T-cell (primary cell): ENCODE measurements at regions not wholly inside any gene's neighbourhood (a gene's known extent, or its start where the extent isn't known, plus 50 kb on each side); places are given as distances from the start of the nearest gene placed in this dataset.

Source experiments
- ATAC-seq, 4 experiments: fragments of 200-7000 bp in 3 of 4; fragments of 150-1000 bp in 1 of 4; cut with Tn5 transposase; replicated peaks in 1 of 4; 1 replicate in 3 of 4; 2 replicates in 1 of 4; pipeline ENCODE4 v1.10.0; 2021; ENCODE audit warnings: moderate library complexity in 3 of 4, mild to moderate bottlenecking in 2 of 4, moderate number of reproducible peaks in 1 of 4
- CTCF ChIA-PET, 2 donors: fragments of 300-600 bp; sonication (Branson Sonifier 250); formaldehyde crosslinking; loops; one replicate each; lab custom pipeline; 2022; ENCODE audit warnings: antibody characterized with exemption in 2 of 2; lab: Charles Lee
- POLR2A ChIA-PET, 2 donors: fragments of 300-600 bp; sonication (Branson Sonifier 250); formaldehyde crosslinking; loops; one replicate each; lab custom pipeline; 2022; ENCODE audit warnings: antibody characterized with exemption in 2 of 2; lab: Charles Lee
- DNase-seq, 35 experiments: peaks; one replicate each; pipeline versions ENCODE4 v3.0.0 to v3.0.0-alpha.2; 2013 to 2023
- H3K27ac ChIP-seq: one replicate; pipeline ENCODE4 v1.5.1; 2013; ENCODE audit warnings: low read length
- H3K27me3 ChIP-seq, 2 experiments: replicated peaks in 1 of 2; 1 replicate in 1 of 2; 2 replicates in 1 of 2; pipeline versions ENCODE4 v1.6.1 to v1.7.0; 2013; ENCODE audit warnings: low read length in 1 of 2, mixed read lengths in 1 of 2; ENCODE audit not compliant: control insufficient read depth in 2 of 2, insufficient read depth in 2 of 2; ENCODE audit errors: extremely low read depth in 1 of 2
- H3K36me3 ChIP-seq, 2 donors: 1 replicate in 1 of 2; 2 replicates in 1 of 2; pipeline versions ENCODE4 v1.6.1 to v1.7.0; 2013; ENCODE audit warnings: low read length in 1 of 2; ENCODE audit not compliant: control insufficient read depth in 2 of 2, insufficient read depth in 1 of 2; ENCODE audit errors: extremely low read depth in 1 of 2
- H3K4me1 ChIP-seq, 2 experiments: 1 replicate in 1 of 2; 2 replicates in 1 of 2; pipeline versions ENCODE4 v1.6.1 to v1.7.0; 2013; ENCODE audit warnings: low read length in 2 of 2, mixed read lengths in 1 of 2; ENCODE audit not compliant: insufficient read depth in 2 of 2, control insufficient read depth in 1 of 2; ENCODE audit errors: extremely low read depth in 1 of 2
- H3K4me3 ChIP-seq, 2 donors: 1 replicate in 1 of 2; 2 replicates in 1 of 2; pipeline versions ENCODE4 v1.5.1 to v1.7.0; 2013; ENCODE audit warnings: mild to moderate bottlenecking in 2 of 2, low read length in 1 of 2, moderate library complexity in 1 of 2; ENCODE audit not compliant: control insufficient read depth in 1 of 2; ENCODE audit errors: extremely low read depth in 1 of 2
- H3K9me3 ChIP-seq: 2 replicates; pipeline ENCODE4 v1.7.0; 2013
- H3K27ac Mint-ChIP-seq, 2 donors: one replicate each; pipeline ENCODE4 v1.8.0; 2020 to 2021; ENCODE audit warnings: mild to moderate bottlenecking in 2 of 2, mixed read lengths in 2 of 2
- H3K27me3 Mint-ChIP-seq, 2 donors: one replicate each; pipeline ENCODE4 v1.8.0; 2021 to 2022; ENCODE audit warnings: mixed read lengths in 2 of 2
- H3K36me3 Mint-ChIP-seq: one replicate; pipeline ENCODE4 v1.8.0; 2021; ENCODE audit warnings: mixed read lengths
- H3K4me1 Mint-ChIP-seq, 3 donors: one replicate each; pipeline ENCODE4 v1.8.0; 2020 to 2022; ENCODE audit warnings: mixed read lengths in 3 of 3, mild to moderate bottlenecking in 1 of 3
- H3K4me3 Mint-ChIP-seq, 3 donors: one replicate each; pipeline ENCODE4 v1.8.0; 2020 to 2022; ENCODE audit warnings: mild to moderate bottlenecking in 3 of 3, mixed read lengths in 3 of 3, moderate library complexity in 3 of 3
- H3K9me3 Mint-ChIP-seq, 3 donors: one replicate each; pipeline ENCODE4 v1.8.0; 2020 to 2022; ENCODE audit warnings: mixed read lengths in 3 of 3
- WGBS: methylation state at CpG from one replicate; pipeline ENCODE4 v1.1.5; 2013; ENCODE audit warnings: missing lambda C conversion rate; ENCODE audit not compliant: insufficient coverage; 5-methylcytosine and 5-hydroxymethylcytosine counted together

- Histone ChIP-seq H3K27ac (no peak overlapping the region), H3K36me3 (no peaks in the 10 kb centered on the region), H3K27me3 (no peaks in the 10 kb centered on the region), H3K4me1 (no peaks in the 10 kb centered on the region), H3K9me3 (no peaks in the 10 kb centered on the region), H3K4me3 (no peak overlapping the region)
- POLR2A ChIA-PET = no interaction called here
- no CpG with 5 or more reads among the region's 4 CpGs for WGBS
- H3K4me1 Mint-ChIP-seq = no peaks in the 10 kb centered on the region
- no peaks in the 10 kb centered on the region for H3K36me3 Mint-ChIP-seq
- DNase-seq = no peak
- H3K4me3 Mint-ChIP-seq = no peak overlapping the region
- no peak for ATAC-seq
- peaks cover 6 to 11% of the 10 kb centered on the region in 2 donors for H3K27me3 Mint-ChIP-seq
- CTCF ChIA-PET = no interaction called here
- no peaks in the 10 kb centered on the region for H3K9me3 Mint-ChIP-seq
- no peak overlapping the region for H3K27ac Mint-ChIP-seq
Observed at GRCh38 chr18:24602201-24602600, 141.8 kb downstream of the HRH4 start.

- Histone ChIP-seq H3K4me1 (no peaks in the 10 kb centered on the region), H3K27ac (no peak overlapping the region), H3K27me3 (no peaks in the 10 kb centered on the region), H3K4me3 (no peak overlapping the region), H3K36me3 (no peaks in the 10 kb centered on the region), H3K9me3 (no peaks in the 10 kb centered on the region)
- peaks cover 6 to 7% of the 10 kb centered on the region in 2 donors for H3K27me3 Mint-ChIP-seq
- POLR2A ChIA-PET = no interaction called here
- DNase-seq (no peak), ATAC-seq (no peak)
- 100% methylated on average over 1 of the region's 3 CpGs for WGBS
- H3K27ac Mint-ChIP-seq = no peak overlapping the region
- no peaks in the 10 kb centered on the region for H3K36me3 Mint-ChIP-seq
- no peaks in the 10 kb centered on the region for H3K4me1 Mint-ChIP-seq
- CTCF ChIA-PET = no interaction called here
- no peak overlapping the region for H3K4me3 Mint-ChIP-seq
- H3K9me3 Mint-ChIP-seq = no peaks in the 10 kb centered on the region
Observed at GRCh38 chr18:24603151-24603550, 142.7 kb downstream of the HRH4 start.

GRCh38 chr18:24605444-24605843 lies 145.0 kb downstream of the HRH4 start:
- CTCF ChIA-PET = interaction anchor here (1.2 kb wide), 2 partner anchors 120 to 121 kb away, joined by 3 read pairs; no protein-coding TSS in a partner anchor
- H3K27ac Mint-ChIP-seq = no peak overlapping the region

DNA sequence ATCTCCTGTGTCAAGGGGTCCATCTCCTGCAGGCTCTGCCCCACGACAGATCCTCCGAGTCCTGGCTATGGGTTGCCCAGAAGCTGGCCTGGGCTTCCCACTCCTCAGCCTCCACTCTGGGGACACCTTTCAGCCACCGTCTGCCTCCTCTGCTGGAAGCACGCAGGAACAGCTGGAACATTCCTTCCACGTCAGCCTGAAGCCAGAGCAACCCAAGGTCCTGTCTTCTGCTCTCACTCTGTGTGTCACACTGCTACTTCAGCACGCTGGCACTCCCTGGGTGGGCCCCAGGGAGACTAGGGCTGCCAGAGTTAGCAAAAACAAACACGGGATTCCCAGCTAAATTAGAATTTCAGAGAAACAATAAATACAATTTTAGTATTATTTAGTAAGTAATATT lies 148.8 kb downstream of the HRH4 start:
- Histone ChIP-seq H3K27me3 (no peaks in the 10 kb centered on the region), H3K36me3 (no peaks in the 10 kb centered on the region), H3K9me3 (no peaks in the 10 kb centered on the region), H3K4me1 (no peaks in the 10 kb centered on the region), H3K27ac (no peak overlapping the region), H3K4me3 (no peak overlapping the region)
- no peak overlapping the region for H3K4me3 Mint-ChIP-seq
- no peaks in the 10 kb centered on the region for H3K36me3 Mint-ChIP-seq
- H3K27ac Mint-ChIP-seq = no peak overlapping the region
- H3K27me3 Mint-ChIP-seq = no peaks in the 10 kb centered on the region
- 79% methylated on average over 5 of the region's 7 CpGs for WGBS
- DNase-seq (no peak), ATAC-seq (no peak)
- ChIA-PET POLR2A (no interaction called here), CTCF (interaction anchor here in 1 of 2 donors (0.7 kb wide), 1 partner anchor 67 kb away, joined by 6 read pairs; no protein-coding TSS in a partner anchor)
- no peaks in the 10 kb centered on the region for H3K9me3 Mint-ChIP-seq
- no peaks in the 10 kb centered on the region for H3K4me1 Mint-ChIP-seq

More at GRCh38 chr18:24605444-24605843, 145.0 kb downstream of the HRH4 start:
- whole genome bisulfite sequencing = 100% methylated on average over 1 of the region's 1 CpG
- Histone ChIP-seq H3K4me1 (no peaks in the 10 kb centered on the region), H3K27me3 (no peaks in the 10 kb centered on the region), H3K27ac (no peak overlapping the region), H3K4me3 (no peak overlapping the region), H3K36me3 (no peaks in the 10 kb centered on the region), H3K9me3 (no peaks in the 10 kb centered on the region)
- no peaks in the 10 kb centered on the region for H3K9me3 Mint-ChIP-seq
- ATAC-seq = no peak
- POLR2A ChIA-PET = no interaction called here
- H3K36me3 Mint-ChIP-seq = no peaks in the 10 kb centered on the region
- H3K4me1 Mint-ChIP-seq = no peaks in the 10 kb centered on the region
- no peak for DNase-seq
- no peaks in the 10 kb centered on the region for H3K27me3 Mint-ChIP-seq
- H3K4me3 Mint-ChIP-seq = no peak overlapping the region

GRCh38 chr18:24611075-24611474 lies 150.6 kb downstream of the HRH4 start:
- no peak overlapping the region for H3K27ac Mint-ChIP-seq
- Histone ChIP-seq H3K27me3 (no peaks in the 10 kb centered on the region), H3K36me3 (no peaks in the 10 kb centered on the region), H3K4me1 (no peaks in the 10 kb centered on the region), H3K27ac (no peak overlapping the region), H3K9me3 (no peaks in the 10 kb centered on the region), H3K4me3 (no peak overlapping the region)
- no peak for DNase-seq
- CTCF ChIA-PET = no interaction called here
- H3K27me3 Mint-ChIP-seq = no peaks in the 10 kb centered on the region
- no peaks in the 10 kb centered on the region for H3K36me3 Mint-ChIP-seq
- H3K9me3 Mint-ChIP-seq = no peaks in the 10 kb centered on the region
- WGBS = 76% methylated on average over 5 of the region's 8 CpGs
- POLR2A ChIA-PET = no interaction called here
- no peaks in the 10 kb centered on the region for H3K4me1 Mint-ChIP-seq
- ATAC-seq = no peak
- no peak overlapping the region for H3K4me3 Mint-ChIP-seq

DNA sequence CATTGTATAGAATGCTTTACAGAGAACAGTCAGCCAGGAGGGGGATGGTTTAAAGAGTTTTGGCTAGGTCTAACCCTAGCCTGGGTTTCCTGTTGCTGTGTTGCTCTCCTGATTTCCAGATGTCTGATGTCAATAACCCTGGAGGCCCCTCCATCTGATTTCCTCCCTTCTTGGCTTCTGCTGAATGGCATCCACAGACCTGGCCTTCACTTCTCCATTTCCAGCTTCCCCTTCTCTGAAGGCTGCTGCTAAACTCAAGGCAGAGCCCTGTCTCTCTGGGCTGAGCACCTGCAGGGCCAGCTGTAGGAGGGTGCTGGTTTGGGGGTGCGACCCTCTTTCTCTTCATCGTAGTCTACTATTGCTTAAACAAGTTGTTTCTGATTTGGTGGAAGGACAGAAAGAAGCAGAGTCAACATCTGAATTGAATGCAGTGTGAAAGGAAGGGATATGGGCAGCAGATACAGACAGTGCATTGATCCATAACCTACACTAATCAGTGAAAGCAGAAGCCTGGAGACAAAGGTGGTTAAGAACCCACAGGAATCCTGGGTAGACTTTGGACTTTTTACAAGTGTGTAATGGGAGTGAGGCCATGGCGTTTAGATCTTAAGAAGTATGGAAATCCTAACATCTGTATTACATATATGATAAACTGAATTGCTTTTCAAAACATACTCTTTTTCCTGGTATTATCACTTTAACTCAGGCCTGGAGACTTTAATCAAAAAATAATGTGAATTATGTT lies 153.6 kb downstream of the HRH4 start:
- Histone ChIP-seq H3K27me3 (no peaks in the 10 kb centered on the region), H3K4me1 (no peaks in the 10 kb centered on the region), H3K36me3 (no peaks in the 10 kb centered on the region), H3K9me3 (no peaks in the 10 kb centered on the region), H3K4me3 (no peak overlapping the region), H3K27ac (no peak overlapping the region)
- Mint-ChIP-seq H3K27me3 (no peaks in the 10 kb centered on the region), H3K4me3 (no peak overlapping the region), H3K36me3 (no peaks in the 10 kb centered on the region), H3K4me1 (no peaks in the 10 kb centered on the region), H3K9me3 (no peaks in the 10 kb centered on the region), H3K27ac (no peak overlapping the region)
- no CpG with 5 or more reads among the region's 3 CpGs for WGBS
- POLR2A ChIA-PET = no interaction called here
- ATAC-seq = no peak
- peak in 1 of 35 experiments; percentile 3 for DNase-seq
- CTCF ChIA-PET = no interaction called here
